ENCODE measurements at regions not wholly inside any gene's neighbourhood (a gene's known extent, or its start where the extent isn't known, plus 50 kb on each side); places are given as distances from the start of the nearest gene placed in this dataset.
"Not testable (repeated sequence)": the region's sequence is repeated elsewhere in the genome, so short reads cannot be mapped to it uniquely, and the experiment has no call there.

DNA sequence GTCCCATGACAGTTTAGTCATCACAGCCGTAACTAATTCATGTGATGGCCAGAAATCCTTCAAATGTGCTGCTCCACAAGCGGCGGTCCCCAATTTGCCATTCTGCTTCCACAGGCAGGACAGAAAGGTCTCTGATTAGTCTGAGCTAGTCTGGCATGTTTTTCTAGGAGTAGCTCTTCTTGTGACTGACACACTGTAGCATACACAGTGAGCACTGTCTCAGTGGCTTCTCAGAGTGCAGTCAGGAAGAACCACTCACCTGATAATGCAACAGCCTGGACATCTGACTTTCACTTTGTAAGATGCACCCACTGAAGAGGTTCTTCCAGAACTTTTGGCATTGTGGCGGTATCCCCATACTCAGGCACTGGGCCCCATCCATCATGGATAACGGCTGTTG is 1266.2 kb downstream of the TMEM121 start:
- H3K36me3 Mint-ChIP-seq (ENCODE audit: low read depth) = peaks cover 4% of the 10 kb centered on the region; the same call in 1 of the 2 replicates
- peaks cover 40% of the 10 kb centered on the region for H3K9me3 Mint-ChIP-seq
- TF ChIP-seq, protein P1, sequence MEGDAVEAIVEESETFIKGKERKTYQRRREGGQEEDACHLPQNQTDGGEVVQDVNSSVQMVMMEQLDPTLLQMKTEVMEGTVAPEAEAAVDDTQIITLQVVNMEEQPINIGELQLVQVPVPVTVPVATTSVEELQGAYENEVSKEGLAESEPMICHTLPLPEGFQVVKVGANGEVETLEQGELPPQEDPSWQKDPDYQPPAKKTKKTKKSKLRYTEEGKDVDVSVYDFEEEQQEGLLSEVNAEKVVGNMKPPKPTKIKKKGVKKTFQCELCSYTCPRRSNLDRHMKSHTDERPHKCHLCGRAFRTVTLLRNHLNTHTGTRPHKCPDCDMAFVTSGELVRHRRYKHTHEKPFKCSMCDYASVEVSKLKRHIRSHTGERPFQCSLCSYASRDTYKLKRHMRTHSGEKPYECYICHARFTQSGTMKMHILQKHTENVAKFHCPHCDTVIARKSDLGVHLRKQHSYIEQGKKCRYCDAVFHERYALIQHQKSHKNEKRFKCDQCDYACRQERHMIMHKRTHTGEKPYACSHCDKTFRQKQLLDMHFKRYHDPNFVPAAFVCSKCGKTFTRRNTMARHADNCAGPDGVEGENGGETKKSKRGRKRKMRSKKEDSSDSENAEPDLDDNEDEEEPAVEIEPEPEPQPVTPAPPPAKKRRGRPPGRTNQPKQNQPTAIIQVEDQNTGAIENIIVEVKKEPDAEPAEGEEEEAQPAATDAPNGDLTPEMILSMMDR (IDR thresholded peaks at IDR 0.05) = no peak

DNA sequence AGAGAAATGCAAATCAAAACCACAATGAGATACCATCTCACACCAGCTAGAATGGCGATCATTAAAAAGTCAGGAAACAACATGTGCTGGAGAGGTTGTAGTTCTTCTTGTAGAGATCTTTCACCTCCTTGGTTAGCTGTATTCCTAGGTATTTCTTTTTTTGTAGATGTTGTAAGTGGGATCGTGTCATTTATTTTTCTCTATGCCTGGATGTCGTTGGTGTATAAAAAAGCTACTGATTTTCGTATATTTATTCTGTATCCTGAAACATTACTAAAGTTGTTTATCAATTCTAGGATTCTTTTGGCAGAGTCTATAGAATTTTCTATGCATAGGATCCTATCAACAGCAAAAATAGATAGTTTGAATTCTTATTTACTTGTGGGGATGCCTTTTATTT is 1271.8 kb downstream of the TMEM121 start:
- not testable (repeated sequence) for H3K27me3 Mint-ChIP-seq (ENCODE audit: insufficient read depth); H3K36me3 Mint-ChIP-seq (ENCODE audit: low read depth); DNase-seq; H3K4me3 Mint-ChIP-seq; H3K4me1 Mint-ChIP-seq (ENCODE audit: low read depth); H3K27ac Mint-ChIP-seq
- peaks cover 24% of the 10 kb centered on the region for H3K9me3 Mint-ChIP-seq

More for the DNA sequence above, 1266.2 kb downstream of the TMEM121 start:
- Mint-ChIP-seq H3K27ac (no peak overlapping the region), H3K4me1 (ENCODE audit: low read depth) (no peaks in the 10 kb centered on the region), H3K4me3 (no peak overlapping the region), H3K27me3 (ENCODE audit: insufficient read depth) (0 out of 2 replicates have a peak, but pooled peaks cover under 1% of the 10 kb centered on the region)
- no peak for DNase-seq

DNA sequence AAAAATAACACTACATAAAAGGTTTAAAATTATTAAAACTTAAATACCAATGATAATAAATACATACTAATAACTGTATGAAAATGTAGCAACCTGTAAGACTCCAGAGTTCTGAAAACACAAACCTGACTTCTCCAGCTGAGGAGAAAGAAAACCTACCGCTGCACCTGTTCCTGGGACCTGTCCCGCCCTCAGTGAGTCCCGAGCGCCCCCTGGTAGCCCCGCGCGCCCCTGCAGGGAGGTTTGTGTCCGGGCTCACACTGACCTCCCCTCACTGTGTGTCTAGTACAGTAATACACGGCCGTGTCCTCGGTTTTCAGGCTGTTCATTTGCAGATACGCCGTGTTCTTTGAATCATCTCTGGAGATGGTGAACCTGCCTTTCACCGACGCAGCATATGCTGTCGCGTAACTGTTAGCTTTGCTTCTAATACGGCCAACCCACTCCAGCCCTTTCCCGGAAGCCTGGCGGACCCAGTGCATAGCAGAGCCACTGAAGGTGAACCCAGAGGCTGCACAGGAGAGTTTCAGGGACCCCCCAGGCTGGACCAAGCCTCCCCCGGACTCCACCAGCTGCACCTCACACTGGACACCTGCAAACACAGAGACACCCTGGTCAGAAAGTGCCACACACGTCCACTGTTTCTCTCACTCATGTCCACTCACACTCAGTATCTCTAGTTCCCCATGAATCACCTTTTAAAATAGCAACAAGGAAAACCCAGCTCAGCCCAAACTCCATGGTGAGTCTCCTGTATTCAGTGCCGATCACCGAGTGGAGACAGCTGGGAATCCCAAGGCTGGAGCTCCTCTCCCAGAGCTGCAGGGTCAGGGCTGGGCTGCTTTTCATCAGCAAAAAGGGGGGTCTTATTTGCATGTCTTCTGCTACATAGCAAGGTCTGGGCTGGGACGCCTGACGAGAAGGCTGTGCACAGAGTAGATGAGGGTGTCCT is 1276.3 kb downstream of the TMEM121 start:
- peaks cover under 1% of the 10 kb centered on the region; the same call in 1 of the 2 replicates for H3K27me3 Mint-ChIP-seq (ENCODE audit: insufficient read depth)
- no peak for DNase-seq
- H3K27ac Mint-ChIP-seq = no peak overlapping the region
- H3K4me3 Mint-ChIP-seq = no peak overlapping the region
- TF ChIP-seq, protein P1 (IDR thresholded peaks at IDR 0.05) = no peak
- no peaks in the 10 kb centered on the region for H3K4me1 Mint-ChIP-seq (ENCODE audit: low read depth)
- H3K36me3 Mint-ChIP-seq (ENCODE audit: low read depth) = no peaks in the 10 kb centered on the region
- peaks cover 42% of the 10 kb centered on the region for H3K9me3 Mint-ChIP-seq

DNA sequence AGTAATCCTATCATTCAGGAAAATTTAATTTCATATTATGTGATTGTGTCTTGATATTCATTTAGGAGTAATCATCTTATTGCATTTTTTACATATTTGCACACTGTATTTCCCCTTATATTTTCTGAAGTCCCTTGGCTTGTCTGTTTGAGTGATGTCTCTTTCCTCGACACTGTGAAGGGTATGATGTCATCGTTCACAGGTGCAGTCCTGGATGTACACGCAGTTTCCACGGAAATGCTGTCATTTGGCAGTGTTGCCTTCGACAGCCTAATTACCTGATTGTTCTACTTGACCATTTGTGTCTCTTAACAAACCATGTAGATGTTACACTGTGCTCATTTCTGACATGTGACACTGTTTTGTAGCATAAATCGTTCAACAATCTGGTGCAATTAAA is 1277.0 kb downstream of the TMEM121 start:
- DNase-seq = no peak
- TF ChIP-seq, protein P1 (IDR thresholded peaks at IDR 0.05) = no peak
- Mint-ChIP-seq H3K36me3 (ENCODE audit: low read depth) (no peaks in the 10 kb centered on the region), H3K4me1 (ENCODE audit: low read depth) (no peaks in the 10 kb centered on the region), H3K27ac (no peak overlapping the region), H3K4me3 (no peak overlapping the region), H3K27me3 (ENCODE audit: insufficient read depth) (no peaks in the 10 kb centered on the region; the same call in 1 of the 2 replicates), H3K9me3 (peaks cover 44% of the 10 kb centered on the region)

DNA sequence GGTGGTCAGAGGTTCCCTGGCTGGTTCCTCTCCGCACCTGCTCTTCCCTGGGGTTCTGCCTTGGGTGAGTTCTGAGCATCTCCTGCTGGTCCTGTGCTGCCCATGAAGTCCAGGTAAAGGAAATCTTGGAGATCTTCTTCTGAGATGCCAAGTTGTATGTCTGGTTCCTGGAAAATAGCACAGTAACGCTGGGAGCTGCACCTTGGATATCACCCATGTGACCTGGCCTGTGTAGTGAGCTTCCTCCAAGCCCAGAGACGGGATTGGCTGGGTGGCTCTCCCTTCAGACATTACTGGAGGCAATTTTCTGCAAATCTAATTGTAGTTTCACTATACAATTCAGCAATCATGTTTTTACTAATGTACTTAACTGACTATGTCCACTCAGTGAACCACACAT is 1281.1 kb downstream of the TMEM121 start:
- Mint-ChIP-seq H3K4me3 (no peak overlapping the region), H3K9me3 (peaks cover 54% of the 10 kb centered on the region), H3K36me3 (ENCODE audit: low read depth) (no peaks in the 10 kb centered on the region), H3K27me3 (ENCODE audit: insufficient read depth) (peaks cover 2% of the 10 kb centered on the region; the same call in 1 of the 2 replicates), H3K4me1 (ENCODE audit: low read depth) (no peaks in the 10 kb centered on the region), H3K27ac (no peak overlapping the region)
- TF ChIP-seq, protein P1 (IDR thresholded peaks at IDR 0.05) = no peak
- DNase-seq = no peak

DNA sequence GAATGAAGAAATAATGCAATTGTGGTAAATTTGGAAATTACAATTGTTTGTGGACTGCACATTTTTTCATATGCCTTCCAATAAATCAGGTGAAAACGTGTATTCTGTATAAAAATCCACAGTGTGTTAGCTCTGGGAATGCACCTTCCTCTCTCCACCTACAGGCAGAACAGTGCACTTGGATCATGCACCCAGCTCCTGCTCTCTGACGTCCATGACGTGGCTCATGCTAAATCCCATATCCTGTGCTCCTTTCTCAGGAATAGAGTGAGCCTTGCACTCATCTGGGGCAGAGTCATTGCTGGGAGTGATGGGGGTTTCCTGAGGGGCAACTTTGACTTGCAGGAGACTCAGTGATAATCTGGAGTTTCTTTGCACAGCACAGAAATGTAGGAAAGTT is 1282.1 kb downstream of the TMEM121 start:
- TF ChIP-seq, protein P1 (IDR thresholded peaks at IDR 0.05) = no peak
- peaks cover 47% of the 10 kb centered on the region for H3K9me3 Mint-ChIP-seq
- H3K36me3 Mint-ChIP-seq (ENCODE audit: low read depth) = no peaks in the 10 kb centered on the region
- DNase-seq = no peak
- H3K27ac Mint-ChIP-seq = no peak overlapping the region
- no peaks in the 10 kb centered on the region for H3K4me1 Mint-ChIP-seq (ENCODE audit: low read depth)
- H3K27me3 Mint-ChIP-seq (ENCODE audit: insufficient read depth) = peaks cover 2% of the 10 kb centered on the region; the same call in 1 of the 2 replicates
- H3K4me3 Mint-ChIP-seq = no peak overlapping the region
